KBM-7 (cell line): ENCODE measurements at regions not wholly inside any gene's neighbourhood (a gene's known extent, or its start where the extent isn't known, plus 50 kb on each side); places are given as distances from the start of the nearest gene placed in this dataset.

Experiments used
- DNase-seq: peaks from one replicate; pipeline ENCODE4 v3.0.0-alpha.2; 2015
- in situ Hi-C: fragments of 300-500 bp; cut with MboI; formaldehyde crosslinking; loops from 2 replicates; pipeline ENCODE4 v1.14.3; 2020; ENCODE audit warnings: low sequenced_read_pairs, low pct_unique_long_range_greater_than_20kb, mixed read lengths

DNA sequence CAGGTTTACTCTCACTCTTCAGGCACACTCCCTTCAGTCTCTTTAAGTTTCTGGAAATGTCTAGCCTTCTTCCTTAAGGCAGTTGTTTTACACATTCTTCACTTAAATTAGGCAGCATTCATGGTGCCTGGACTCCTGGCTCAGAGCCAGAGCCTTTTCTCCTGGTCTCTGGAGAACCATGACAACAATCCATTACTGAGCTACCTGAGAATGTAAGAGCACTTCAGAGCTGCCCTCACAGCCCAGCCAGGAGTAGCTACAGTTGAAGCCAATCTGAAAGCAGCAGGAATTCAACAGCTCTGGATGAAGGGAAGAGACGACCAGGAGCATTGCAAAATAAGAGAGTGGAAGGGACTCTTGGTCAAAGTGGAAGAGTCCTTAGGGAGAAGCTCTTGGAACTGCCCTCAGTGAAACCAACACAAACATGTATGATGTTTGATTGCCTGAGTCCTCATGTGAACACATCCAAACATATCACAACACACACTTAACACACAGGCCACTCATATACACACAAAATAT, 416.8 kb upstream of the SPTLC3 start:
- in situ Hi-C loops, result no loop called here
- DNase-seq, result no peak

DNA sequence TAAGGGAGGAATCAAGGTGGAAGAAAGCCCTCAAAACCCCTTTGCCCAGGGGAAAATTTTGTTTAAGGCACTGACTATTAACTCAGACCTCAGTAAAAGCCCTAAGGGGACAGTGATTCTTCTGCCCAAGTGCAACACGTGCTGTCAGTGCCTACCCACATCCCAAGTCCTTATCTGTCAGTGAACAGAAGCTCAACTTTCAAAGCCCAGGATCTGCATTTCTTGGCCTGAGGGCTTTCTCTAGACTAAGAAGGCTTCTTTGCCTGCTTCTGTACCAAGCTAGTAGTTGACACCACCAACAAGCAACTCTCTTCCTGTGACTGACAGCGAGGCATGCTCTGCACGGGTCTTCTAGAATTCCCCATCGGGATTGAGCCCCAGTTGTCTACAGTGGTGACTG, 416.0 kb upstream of the SPTLC3 start:
- in situ Hi-C loops, result no loop called here
- no peak for DNase-seq

DNA sequence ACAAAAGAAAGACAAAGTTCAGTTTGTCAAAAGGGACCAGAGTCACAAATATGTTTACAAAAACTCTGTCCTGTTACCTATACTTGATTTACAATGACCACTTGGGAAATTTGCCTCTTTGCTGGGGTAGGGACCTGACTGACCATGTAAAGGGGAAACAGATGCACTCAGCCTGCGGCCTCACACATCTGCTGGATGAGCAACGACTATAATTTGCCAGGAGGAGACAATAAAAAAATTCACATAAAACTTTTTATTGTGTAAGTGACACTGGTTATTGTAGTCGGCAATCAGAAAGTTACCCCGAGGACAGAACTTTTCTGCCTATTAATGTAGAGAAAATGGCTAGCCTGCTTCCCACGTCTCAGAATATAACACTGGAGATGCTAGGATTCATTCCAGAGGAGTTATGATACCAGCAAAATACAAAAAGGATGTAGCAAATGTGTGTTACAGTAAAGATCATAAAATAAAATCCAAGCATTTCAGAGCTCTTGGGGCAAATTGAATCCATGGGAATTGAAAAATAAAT, 415.4 kb upstream of the SPTLC3 start:
- no peak for DNase-seq
- in situ Hi-C loops, result no loop called here

DNA sequence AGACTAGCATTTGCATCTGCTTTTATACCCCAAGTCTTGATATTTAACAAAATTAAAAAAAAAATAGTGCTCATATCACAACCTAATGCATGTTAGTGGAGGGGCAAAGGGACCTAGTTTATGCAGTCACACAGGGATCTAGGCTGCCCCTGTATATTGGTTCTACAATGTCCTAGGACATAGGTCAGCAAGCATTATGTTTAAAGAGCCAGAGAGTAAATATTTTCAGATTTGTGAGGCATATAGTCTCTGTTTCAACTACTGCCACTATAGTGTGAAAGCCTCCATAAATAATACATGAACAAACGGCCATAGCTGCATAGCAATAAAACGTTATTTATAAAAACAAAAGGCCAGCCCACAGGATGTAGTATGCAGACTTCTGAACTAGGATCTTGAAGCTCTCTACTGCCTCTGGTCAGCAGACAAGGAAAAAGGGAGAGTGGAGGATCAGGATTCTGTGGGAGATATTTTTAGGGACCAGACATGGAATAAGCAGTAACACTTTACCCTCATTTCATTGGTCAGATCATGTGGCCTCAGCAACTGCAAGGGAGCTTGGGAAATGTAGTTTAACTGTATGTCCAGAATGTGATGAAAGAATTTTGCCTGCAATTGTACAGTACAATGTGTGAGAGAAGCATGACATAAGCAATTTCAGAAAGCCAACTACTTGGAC, 414.2 kb upstream of the SPTLC3 start:
- DNase-seq, result no peak
- in situ Hi-C loops, result no loop called here

DNA sequence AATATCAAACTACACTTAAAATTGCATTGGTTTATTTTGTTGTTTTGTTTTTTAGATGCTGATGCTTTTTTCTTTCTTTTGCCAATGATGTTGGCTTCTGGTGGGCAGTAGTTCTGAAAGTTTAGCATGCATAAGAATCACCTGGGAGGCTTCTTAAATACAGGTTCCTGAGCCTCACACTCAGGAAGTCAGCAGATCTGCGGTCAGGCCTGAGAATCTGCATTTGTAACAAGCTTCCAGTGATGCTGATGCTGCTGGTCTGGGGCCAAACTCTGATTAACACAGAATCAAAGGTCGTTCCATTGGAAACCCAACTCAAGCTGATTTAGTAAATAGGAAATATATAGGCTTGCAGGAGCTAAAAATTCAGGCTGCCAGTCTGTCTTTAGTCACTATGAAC, 412.9 kb upstream of the SPTLC3 start:
- DNase-seq, result no peak
- in situ Hi-C loops, result no loop called here

DNA sequence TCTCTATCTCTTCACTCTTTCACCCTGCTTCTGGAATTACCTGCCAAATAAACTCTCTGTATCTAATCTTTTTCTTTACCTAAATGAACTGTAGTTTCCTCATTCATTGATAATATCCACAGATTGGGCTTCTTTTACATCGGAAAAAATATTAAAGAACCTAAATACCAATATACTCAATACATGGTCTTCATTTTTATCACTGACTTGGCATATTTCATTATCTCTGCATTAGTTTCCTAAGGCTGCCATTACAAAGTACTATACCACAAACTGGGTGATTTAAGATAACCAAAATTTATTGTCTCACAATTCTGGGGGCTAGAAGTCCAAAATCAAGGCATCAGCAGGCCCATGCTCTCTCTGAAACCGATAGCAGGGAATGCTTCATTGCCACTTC, 411.9 kb upstream of the SPTLC3 start:
- in situ Hi-C loops, result no loop called here
- DNase-seq, result no peak

DNA sequence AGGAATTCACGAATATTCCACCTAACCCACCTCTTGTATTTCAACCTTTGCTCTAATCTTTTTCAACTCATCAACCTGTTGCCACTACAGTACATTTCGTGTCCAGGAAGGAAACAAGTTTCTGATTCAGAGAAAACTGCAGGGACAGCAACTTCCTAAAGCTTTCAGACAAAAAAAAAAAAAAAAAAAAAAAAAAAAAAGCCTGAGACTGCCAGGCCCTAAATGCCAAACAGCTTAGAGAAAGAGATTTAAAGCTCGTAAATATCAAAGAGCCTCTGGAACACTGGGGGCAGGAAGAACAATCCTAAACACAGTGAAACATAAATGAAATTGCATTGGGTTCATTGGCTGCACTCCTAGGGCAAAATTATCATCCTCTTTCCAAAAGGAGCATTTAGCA, 411.2 kb upstream of the SPTLC3 start:
- in situ Hi-C loops, result no loop called here
- no peak for DNase-seq

DNA sequence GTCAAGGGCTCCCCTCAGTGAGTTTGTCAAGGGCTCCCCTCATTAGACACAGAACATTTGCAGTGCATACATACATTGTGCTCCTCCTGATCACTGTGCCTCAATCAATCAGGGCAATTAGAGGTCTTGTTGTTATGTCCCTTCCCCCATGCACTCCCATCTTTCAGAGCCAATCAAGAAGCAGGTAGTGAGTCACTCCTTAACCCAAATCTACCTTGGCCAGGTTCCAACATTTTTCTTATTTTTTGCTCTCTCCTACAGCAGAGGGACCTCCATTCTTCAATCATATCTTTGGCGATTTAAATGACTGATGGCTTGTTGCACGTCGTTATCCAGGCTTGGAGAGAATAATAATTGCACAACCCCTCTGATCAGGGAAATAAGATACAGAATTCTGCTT, 409.9 kb upstream of the SPTLC3 start:
- in situ Hi-C loops, result no loop called here
- DNase-seq, result no peak

DNA sequence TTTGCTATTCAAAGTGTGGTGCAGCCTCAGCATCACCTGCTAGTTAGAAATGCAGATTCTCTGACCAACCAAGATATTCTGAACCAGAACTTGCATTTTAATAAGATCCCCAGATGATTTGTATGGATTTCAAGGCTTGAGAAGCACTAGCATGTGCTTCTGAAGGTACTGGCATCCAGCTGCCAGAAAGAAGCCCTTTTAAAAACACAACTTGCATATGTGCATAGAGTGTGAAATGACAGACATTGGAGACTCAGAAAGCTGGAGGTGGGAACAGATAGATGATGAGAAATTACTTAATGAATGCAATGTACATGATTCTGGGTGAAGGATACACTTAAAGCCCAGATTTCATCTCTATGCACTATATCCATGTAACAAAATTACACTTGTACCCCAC, 409.3 kb upstream of the SPTLC3 start:
- no peak for DNase-seq
- in situ Hi-C loops, result no loop called here

DNA sequence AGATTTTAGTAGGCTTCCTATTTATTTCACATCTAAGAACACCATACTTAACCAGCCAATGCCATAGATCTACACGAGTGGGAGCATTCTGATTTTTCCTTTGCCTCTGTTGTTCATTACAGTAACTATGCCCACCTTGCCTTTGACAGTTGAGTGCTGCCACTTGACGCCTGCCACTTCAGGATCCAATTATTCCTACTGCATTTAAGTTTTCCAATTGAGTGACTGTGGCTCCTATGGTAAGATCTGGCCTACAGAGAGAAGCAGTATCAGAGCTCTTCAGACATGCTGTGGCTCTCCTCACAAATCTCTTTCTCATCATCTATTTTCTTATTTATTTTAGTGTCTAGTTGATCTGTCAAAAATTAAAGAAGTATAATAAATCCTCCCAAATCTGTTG, 403.0 kb upstream of the SPTLC3 start:
- in situ Hi-C loops, result no loop called here
- no peak for DNase-seq

DNA sequence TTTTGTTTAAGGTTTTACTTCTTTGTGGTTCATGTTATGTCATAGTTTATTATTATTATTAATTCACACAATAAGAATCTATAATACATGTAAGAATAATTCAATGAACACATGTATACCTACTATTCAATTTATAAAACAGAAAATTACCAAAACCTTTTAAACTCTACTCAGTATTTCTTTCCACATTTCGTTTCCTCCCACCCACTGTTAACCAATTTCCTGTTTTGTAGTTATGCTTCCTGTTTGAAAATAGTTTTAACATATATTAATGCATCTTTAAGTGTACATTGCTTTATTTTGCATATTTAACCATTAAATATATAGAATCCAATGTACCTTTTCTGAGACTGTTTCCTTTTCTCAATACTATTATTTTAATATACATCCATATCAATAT, 397.9 kb upstream of the SPTLC3 start:
- in situ Hi-C loops, result no loop called here
- DNase-seq, result no peak

DNA sequence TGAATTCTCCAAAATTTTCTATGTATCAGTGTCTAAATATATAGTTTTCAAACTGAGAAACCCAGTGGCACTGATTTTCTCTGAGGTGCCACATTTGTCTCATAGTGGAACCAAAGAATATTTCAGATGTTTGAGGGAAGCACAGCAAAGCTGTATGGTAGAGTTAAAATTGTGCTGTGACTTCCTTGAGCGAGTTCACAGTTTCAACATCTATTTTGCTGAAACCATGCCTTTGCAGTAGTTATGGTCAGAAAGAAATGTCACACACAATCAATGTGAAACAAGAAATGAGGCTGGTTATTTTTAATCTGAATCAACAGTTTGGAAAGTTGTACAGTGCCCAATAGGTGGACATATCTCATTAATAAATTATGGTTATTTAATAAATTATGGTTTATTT, 394.0 kb upstream of the SPTLC3 start:
- in situ Hi-C loops, result no loop called here
- DNase-seq, result no peak

DNA sequence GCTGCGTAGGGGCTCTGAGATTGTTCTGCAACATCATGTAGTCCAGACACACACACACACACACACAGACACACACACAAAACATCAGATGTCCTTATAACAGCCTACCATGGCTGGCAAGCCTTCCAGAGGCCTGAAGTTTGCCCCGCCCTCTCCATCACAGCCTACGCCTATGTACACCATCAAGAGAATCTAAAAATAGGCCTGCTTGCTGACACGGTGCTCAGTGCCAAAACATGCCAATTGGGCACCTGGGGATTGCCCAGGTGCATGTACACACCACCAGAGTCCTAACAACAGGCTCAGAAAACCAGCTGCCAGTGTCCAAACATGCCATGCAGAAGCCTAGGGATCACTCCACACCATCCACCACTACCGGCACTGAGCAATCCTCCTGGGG, 391.7 kb upstream of the SPTLC3 start:
- no peak for DNase-seq
- in situ Hi-C loops, result no loop called here

DNA sequence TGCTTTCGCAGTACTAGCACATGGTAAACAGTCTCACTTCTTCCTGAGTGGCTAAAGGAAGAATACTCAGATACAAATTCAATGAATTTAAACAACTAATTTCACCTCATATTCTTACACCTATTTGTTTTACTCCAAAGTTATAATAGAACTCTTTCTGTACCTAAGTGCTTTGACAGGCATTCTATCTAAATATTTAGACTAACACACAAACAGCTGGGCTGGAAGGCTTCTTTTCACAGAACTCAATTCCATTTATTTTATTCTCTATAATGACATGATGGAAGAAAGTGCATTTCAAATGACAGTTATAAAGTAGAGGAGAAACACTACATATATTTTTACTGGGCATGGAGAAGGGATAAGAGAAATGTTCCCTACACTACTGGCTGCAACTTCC, 384.9 kb upstream of the SPTLC3 start:
- no peak for DNase-seq
- in situ Hi-C loops, result no loop called here

DNA sequence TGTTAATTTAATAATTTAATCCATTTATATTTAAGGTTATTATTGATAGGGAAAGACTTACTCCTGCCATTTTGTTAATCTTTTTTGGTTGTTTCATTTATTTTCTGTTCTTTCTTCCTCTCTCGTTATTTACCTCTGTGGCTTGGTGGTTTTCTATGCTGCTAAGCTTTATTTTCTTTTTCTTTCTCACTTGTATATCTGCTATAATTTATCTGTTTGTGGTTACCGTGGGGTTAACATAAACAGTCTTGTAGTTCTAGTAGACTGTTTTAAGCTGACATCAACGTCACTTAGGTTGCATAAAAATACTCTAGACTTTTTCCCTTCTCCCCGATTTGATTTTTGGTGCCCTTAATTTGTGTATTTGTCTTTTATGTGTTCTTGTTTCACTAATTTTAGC, 381.3 kb upstream of the SPTLC3 start:
- in situ Hi-C loops, result no loop called here
- no peak for DNase-seq

DNA sequence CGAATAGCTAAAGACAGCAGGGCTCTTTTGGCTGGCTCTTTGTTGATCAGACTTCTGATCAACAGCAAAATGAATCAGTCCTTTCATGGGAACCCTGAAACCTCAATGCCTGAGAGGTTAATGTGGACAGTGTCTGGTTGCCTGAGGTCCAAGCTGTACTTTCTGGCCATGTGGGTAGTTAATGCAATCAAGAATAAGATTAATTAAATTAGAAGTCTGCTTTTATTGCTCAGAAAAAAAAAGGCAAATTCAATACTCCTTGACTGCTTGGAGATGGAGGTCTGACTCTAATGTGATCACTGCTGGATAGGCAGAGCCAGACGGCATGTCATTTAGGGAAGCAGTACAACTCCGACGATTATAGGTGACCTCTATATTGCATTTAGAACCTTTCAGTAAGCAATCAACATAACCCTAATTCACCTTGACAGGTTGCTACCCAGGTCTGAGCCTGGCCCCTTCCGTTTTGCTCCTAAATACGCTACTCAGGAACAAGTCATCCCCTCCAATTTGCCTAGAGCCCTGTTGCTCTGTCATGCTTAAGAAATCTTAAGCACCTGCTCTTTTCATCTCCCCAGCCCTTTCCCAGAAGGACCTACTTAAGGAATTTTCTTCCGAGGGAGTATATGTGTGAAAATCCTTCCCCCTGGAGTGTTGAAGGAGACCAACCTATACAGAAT, 370.0 kb upstream of the SPTLC3 start:
- DNase-seq, result no peak
- in situ Hi-C loops, result no loop called here

DNA sequence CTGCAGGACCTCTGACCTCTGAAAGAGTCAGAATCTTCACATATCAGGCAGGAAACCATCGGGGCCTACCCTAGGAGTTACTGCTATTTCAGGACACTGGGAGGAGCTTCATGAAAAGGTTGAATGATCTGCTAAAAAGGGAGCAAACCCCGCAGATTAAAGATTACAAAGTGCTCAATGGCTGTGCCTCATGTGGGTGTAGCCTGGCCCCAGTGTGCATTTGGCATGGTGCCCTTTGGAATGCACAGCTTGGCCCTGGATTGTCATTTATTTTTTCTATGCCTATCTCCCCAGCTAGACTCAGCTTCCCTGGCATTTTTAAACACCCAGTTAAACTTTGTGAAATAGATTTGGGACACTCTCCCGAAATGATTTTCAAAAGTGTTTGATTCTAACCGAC, 368.5 kb upstream of the SPTLC3 start:
- DNase-seq, result no peak
- in situ Hi-C loops, result no loop called here

DNA sequence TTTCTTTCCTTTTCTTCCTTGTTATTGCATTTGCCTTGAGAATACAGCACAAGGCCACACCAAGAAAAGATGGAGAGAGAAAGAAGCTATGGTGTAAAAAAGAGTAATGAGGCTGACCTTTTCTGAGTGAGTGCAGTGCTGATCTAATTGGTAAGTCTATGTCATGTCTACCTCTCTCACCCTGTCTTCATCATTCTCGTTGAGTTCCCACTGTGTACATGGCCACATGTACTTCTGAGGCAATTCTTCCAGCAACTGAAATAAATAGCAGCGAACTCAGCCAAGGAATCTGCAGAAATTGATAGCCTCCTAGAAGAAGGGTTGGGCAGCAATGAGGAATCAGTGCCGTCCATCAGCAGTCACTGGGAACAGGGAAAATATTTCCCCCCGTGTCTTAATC, 367.2 kb upstream of the SPTLC3 start:
- no peak for DNase-seq
- in situ Hi-C loops, result no loop called here

DNA sequence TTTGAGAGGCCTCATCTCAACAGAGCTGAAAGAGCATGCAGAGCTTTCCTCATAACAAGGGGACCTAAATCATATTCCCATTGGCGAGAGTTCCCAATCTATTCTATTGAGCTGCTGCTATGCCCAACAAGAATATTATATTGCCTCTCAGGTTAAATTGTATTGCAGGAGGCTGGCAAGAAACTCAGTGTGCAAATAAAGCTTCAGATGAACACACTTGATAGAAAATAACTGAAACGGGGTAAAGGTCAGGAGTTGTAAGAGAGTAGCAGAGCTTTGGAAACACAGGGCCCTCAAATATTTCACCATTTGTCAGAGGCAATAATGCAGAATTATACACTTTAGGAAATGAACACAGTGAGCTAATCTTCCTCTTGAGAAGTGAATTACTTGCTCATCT, 364.3 kb upstream of the SPTLC3 start:
- in situ Hi-C loops, result no loop called here
- DNase-seq, result no peak

DNA sequence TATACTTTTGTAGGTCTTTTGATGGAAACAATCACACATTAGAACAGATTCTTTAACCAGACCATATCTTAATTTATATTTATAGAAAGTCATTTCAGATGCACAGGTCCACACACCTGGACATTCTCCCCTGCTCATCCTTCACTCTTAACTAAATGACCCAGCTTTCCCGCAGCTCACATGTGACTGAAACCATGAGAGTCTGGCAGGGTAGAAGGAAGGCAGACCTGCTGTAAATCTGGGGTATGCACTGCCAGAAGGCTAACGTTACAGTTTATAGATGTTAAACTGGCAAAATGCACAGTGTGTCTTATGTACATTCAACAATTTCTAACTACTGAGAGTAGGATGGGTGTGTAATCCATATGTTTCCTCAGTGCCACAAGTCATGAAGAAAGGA, 359.5 kb upstream of the SPTLC3 start:
- no peak for DNase-seq
- in situ Hi-C loops, result no loop called here

DNA sequence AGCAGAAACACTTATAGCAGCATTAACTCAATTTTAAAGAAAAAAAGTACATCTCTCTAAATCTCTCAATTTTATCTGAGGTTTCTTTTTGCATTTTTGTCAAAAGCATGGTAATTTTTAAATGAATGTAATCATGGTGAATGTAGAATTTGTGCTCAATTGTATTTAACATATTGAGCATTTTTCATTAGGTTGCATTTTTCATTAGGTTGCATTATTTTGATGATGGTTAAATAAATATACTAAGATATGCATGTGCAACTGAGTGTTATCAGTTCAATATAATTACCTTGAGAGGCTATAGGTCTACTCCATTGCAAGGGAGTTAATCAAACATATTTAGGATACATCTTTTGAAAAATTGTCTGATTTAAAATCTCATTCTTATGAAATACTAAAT, 355.1 kb upstream of the SPTLC3 start:
- in situ Hi-C loops, result no loop called here
- DNase-seq, result no peak
